Thyroid gland (tissue), 4 donors: ENCODE measurements at regions not wholly inside any gene's neighbourhood (a gene's known extent, or its start where the extent isn't known, plus 50 kb on each side); places are given as distances from the start of the nearest gene placed in this dataset.

Experiments
- DNase-seq, 2 donors: peaks; one replicate each; pipeline ENCODE4 v3.0.0-alpha.2; 2019
- H3K27ac ChIP-seq, 3 donors: fragments of 200-600 bp; sonication (generic); 1 replicate in 2 of 3; 2 replicates in 1 of 3; pipeline ENCODE4 v1.5.1; 2016 to 2019; ENCODE audit warnings: mild to moderate bottlenecking in 1 of 3, moderate library complexity in 1 of 3
- H3K27me3 ChIP-seq: fragments of 200-600 bp; sonication (generic); one replicate; pipeline ENCODE4 v1.5.1; 2019
- H3K36me3 ChIP-seq, 2 donors: fragments of 200-600 bp; sonication (generic); one replicate each; pipeline ENCODE4 v1.5.1; 2016 to 2019
- H3K4me1 ChIP-seq, 2 donors: fragments of 200-600 bp; sonication (generic); one replicate each; pipeline ENCODE4 v1.5.1; 2017 to 2019
- H3K4me3 ChIP-seq, 3 donors: fragments of 200-600 bp; sonication (generic); replicated peaks in 1 of 3; 1 replicate in 2 of 3; 2 replicates in 1 of 3; pipeline ENCODE4 v1.5.1; 2016; ENCODE audit warnings: mild to moderate bottlenecking in 1 of 3
- H3K9me3 ChIP-seq: fragments of 200-600 bp; sonication (generic); one replicate; pipeline ENCODE4 v1.5.1; 2017
- CTCF ChIP-seq, 6 experiments: fragments of 200-600 bp in 3 of 6; fragments of 450-650 bp in 3 of 6; sonication (generic) in 3 of 6; IDR thresholded peaks; one replicate each; pipeline ENCODE4 v1.5.1; 2016 to 2019; ENCODE audit warnings: antibody characterized with exemption in 6 of 6, mild to moderate bottlenecking in 2 of 6, inconsistent platforms in 1 of 6, moderate library complexity in 1 of 6
- POLR2A ChIP-seq, 2 donors: fragments of 450-650 bp; IDR thresholded peaks; one replicate each; pipeline ENCODE4 v1.6.1; 2017; ENCODE audit warnings: antibody characterized with exemption in 2 of 2, mild to moderate bottlenecking in 2 of 2, moderate library complexity in 1 of 2
- WGBS, 2 donors: methylation state at CpG; one replicate each; pipeline ENCODE4 v1.1.5; 2017; 5-methylcytosine and 5-hydroxymethylcytosine counted together
- intact Hi-C: fragments of 100-400 bp; cut with DNase I; formaldehyde crosslinking; loops from one replicate; pipeline ENCODE4 v1.15.1; 2023

DNA sequence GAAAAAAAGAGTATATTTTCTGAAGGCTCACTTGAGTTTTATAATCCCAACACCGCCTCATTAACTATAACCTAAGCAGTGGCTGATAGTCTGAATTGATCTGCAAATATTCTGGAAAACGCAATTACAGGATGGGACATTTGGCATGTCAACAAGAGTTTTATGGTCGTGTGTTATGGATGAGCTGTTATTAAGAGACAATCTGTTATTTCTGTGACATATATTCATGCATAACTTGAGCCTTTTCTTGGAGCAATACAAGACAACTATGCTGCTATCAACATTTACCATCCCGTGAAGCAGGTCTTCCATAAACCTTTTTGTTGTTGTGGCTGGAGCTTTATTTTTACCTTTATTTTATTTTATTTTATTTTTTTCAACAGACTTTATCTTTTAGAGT, 164.4 kb downstream of the SCG2 start:
- no peak for DNase-seq
- Histone ChIP-seq H3K36me3 (no peaks in the 10 kb centered on the region), H3K9me3 (no peaks in the 10 kb centered on the region), H3K27me3 (no peaks in the 10 kb centered on the region), H3K27ac (no peak overlapping the region), H3K4me3 (no peak overlapping the region), H3K4me1 (no peaks in the 10 kb centered on the region)
- intact Hi-C loops = no loop called here
- WGBS, 2 donors = 84 to 86% methylated on average over 4 of the region's 4 CpGs
- TF ChIP-seq POLR2A (IDR thresholded peaks at IDR 0.05) = no peak
- no peak for TF ChIP-seq CTCF (IDR thresholded peaks at IDR 0.05)

GRCh38 chr2:223439184-223439583, 163.0 kb downstream of the SCG2 start:
- no peak overlapping the region for H3K27ac ChIP-seq
- no peak for TF ChIP-seq CTCF (IDR thresholded peaks at IDR 0.05)
- TF ChIP-seq POLR2A (IDR thresholded peaks at IDR 0.05) = no peak
- no peaks in the 10 kb centered on the region for H3K27me3 ChIP-seq
- H3K9me3 ChIP-seq = no peaks in the 10 kb centered on the region
- DNase-seq = no peak
- peaks cover 0 to 6% of the 10 kb centered on the region in 2 donors for H3K4me1 ChIP-seq
- no peak overlapping the region for H3K4me3 ChIP-seq
- WGBS, 2 donors = 79 to 86% methylated on average over 1 of the region's 1 CpG
- intact Hi-C loops = no loop called here
- no peaks in the 10 kb centered on the region for H3K36me3 ChIP-seq

DNA sequence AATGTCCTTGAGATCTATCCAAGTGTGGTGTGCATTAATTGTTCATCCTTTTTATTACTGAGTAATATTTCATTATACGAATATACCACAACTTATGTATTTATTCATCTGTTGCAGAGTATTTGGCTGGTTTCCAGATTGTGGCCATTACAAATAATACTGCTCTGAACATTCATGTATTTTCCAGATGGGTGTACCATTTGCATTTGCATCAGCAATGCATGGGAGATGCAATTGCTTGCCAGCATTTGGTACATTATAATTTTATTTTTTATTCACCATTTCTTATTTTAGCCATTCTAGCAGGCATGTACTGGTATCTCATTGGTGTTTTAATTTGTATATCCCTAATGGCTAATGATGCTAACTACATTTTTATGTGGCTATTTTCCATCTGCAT, 162.4 kb downstream of the SCG2 start:
- intact Hi-C loops = no loop called here
- no peak for DNase-seq
- H3K4me3 ChIP-seq = no peak overlapping the region
- no peaks in the 10 kb centered on the region for H3K36me3 ChIP-seq
- 35 to 72% methylated on average over 1 of the region's 1 CpG for WGBS, 2 donors
- H3K4me1 ChIP-seq = peaks cover 0 to 10% of the 10 kb centered on the region in 2 donors
- H3K27ac ChIP-seq = no peak overlapping the region
- H3K27me3 ChIP-seq = no peaks in the 10 kb centered on the region
- TF ChIP-seq POLR2A (IDR thresholded peaks at IDR 0.05) (no peak), CTCF (IDR thresholded peaks at IDR 0.05) (no peak)
- H3K9me3 ChIP-seq = no peaks in the 10 kb centered on the region

DNA sequence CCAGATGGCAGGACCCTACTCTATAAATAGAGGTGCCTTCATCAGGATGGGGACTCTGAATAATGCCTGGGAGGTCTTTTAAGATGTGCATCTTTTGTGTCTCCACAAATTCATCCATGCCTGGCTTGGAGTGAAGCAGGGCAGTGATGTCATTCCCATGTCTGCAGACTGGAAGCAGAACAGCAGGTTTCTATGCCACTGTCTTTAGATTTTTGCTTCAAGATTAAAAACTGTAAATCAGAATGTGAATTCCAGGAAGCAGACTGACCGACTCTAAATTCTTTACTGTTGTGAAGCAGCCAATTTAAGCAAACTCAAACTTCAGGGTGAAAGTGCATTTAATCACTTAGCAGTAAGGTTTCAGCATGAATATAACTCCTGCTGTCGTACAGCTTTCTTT, 159.3 kb downstream of the SCG2 start:
- peaks cover 0 to 13% of the 10 kb centered on the region in 2 donors for H3K4me1 ChIP-seq
- DNase-seq = no peak
- intact Hi-C loops = no loop called here
- no peak overlapping the region for H3K27ac ChIP-seq
- no peak for TF ChIP-seq POLR2A (IDR thresholded peaks at IDR 0.05)
- TF ChIP-seq CTCF (IDR thresholded peaks at IDR 0.05) = no peak
- no peaks in the 10 kb centered on the region for H3K36me3 ChIP-seq
- no peak overlapping the region for H3K4me3 ChIP-seq
- WGBS, 2 donors = 66 to 70% methylated on average over 2 of the region's 2 CpGs
- no peaks in the 10 kb centered on the region for H3K9me3 ChIP-seq
- no peaks in the 10 kb centered on the region for H3K27me3 ChIP-seq

GRCh38 chr2:223450246-223450645, 151.9 kb downstream of the SCG2 start:
- no peaks in the 10 kb centered on the region for H3K4me1 ChIP-seq
- no peak overlapping the region for H3K4me3 ChIP-seq
- 82 to 84% methylated on average over 3 of the region's 3 CpGs for WGBS, 2 donors
- intact Hi-C loops = no loop called here
- no peak for DNase-seq
- TF ChIP-seq CTCF (IDR thresholded peaks at IDR 0.05) = no peak
- TF ChIP-seq POLR2A (IDR thresholded peaks at IDR 0.05) = no peak
- H3K9me3 ChIP-seq = no peaks in the 10 kb centered on the region
- no peaks in the 10 kb centered on the region for H3K27me3 ChIP-seq
- no peak overlapping the region for H3K27ac ChIP-seq
- no peaks in the 10 kb centered on the region for H3K36me3 ChIP-seq
